Kidney (tissue), 13 donors: ENCODE measurements at regions not wholly inside any gene's neighbourhood (a gene's known extent, or its start where the extent isn't known, plus 50 kb on each side); places are given as distances from the start of the nearest gene placed in this dataset.

Source experiments
- DNase-seq, 5 donors: peaks; one replicate each; pipeline ENCODE4 v3.0.0-alpha.2; 2013 to 2020
- FAIRE-seq: peaks from 2 replicates; lab custom pipeline; 2012; peaks lifted over from hg19 to GRCh38; lab: Jason Lieb, UNC
- H3K27ac ChIP-seq, 2 donors: one replicate each; pipeline ENCODE4 v1.7.0; 2013; ENCODE audit warnings: low read depth in 2 of 2, low read length in 2 of 2, inconsistent platforms in 1 of 2
- H3K27me3 ChIP-seq: one replicate; pipeline ENCODE4 v1.7.1; 2013; ENCODE audit warnings: low read length, inconsistent platforms; ENCODE audit not compliant: control insufficient read depth, insufficient read depth
- H3K36me3 ChIP-seq, 3 donors: one replicate each; pipeline versions ENCODE4 v1.7.0 to v1.7.1; 2013; ENCODE audit warnings: low read length in 3 of 3, control low read depth in 1 of 3, inconsistent platforms in 1 of 3; ENCODE audit not compliant: insufficient read depth in 3 of 3, control insufficient read depth in 2 of 3
- H3K4me1 ChIP-seq, 3 donors: one replicate each; pipeline versions ENCODE4 v1.7.0 to v1.7.1; 2013; ENCODE audit warnings: low read length in 3 of 3, inconsistent platforms in 1 of 3, low read depth in 1 of 3; ENCODE audit not compliant: control insufficient read depth in 2 of 3, insufficient read depth in 2 of 3
- H3K4me3 ChIP-seq, 3 donors: one replicate each; pipeline versions ENCODE4 v1.7.0 to v1.8.1; 2013; ENCODE audit warnings: low read length in 3 of 3, control low read depth in 1 of 3, inconsistent platforms in 1 of 3
- H3K9ac ChIP-seq, 3 donors: one replicate each; pipeline versions ENCODE4 v1.7.0 to v1.7.1; 2013; ENCODE audit warnings: low read length in 3 of 3, control low read depth in 1 of 3, inconsistent platforms in 1 of 3
- H3K9me3 ChIP-seq, 3 donors: one replicate each; pipeline versions ENCODE4 v1.7.0 to v1.7.1; 2013; ENCODE audit warnings: low read length in 3 of 3, control low read depth in 1 of 3, inconsistent platforms in 1 of 3; ENCODE audit not compliant: control insufficient read depth in 2 of 3, insufficient read depth in 1 of 3
- CTCF ChIP-seq: IDR thresholded peaks from 3 replicates; pipeline ENCODE4 v1.5.1; 2012; ENCODE audit warnings: mild to moderate bottlenecking, moderate library complexity, borderline replicate concordance; ENCODE audit not compliant: insufficient read depth; ENCODE audit errors: extremely low read depth
- intact Hi-C: fragments of 100-400 bp; cut with DNase I; formaldehyde crosslinking; loops from one replicate; pipeline ENCODE4 v1.11.1; 2022
- donor health status: control.
- donor health status: control.
- donor health status: control.
- donor health status: control.
- donor health status: control.
- donor health status: DM: yes; HTN: yes; CAD: no.
- donor health status: Normal renal cell carcinoma (clear cell type).

DNA sequence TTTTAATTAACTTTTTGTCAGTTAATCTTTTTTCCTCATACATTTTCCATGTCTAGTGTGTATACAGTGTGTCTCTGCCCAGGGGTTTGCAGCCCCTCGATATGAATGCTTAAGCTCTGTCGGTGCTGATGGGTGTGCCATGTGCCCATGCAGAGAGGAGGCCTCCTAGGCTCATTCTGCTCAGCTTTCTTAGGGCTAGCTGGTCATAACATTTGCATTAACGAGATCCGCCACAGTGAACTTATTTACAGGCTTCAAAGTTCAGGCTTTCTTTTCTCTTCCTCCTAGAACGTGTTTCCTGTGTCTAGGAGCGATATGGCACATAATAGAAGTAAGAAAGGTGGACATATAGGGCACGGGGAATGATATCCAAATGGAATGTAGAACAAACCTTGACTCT is 783.3 kb downstream of the PLCL1 start:
- no peak for TF ChIP-seq CTCF
- H3K36me3 ChIP-seq = no peaks in the 10 kb centered on the region
- DNase-seq (no peak), FAIRE-seq (no peak)
- no peaks in the 10 kb centered on the region for H3K27me3 ChIP-seq
- H3K9me3 ChIP-seq = no peaks in the 10 kb centered on the region
- H3K27ac ChIP-seq = no peak overlapping the region
- H3K4me3 ChIP-seq = no peak overlapping the region
- intact Hi-C loops = no loop called here
- no peak overlapping the region for H3K9ac ChIP-seq
- no peaks in the 10 kb centered on the region for H3K4me1 ChIP-seq

- no peak overlapping the region for H3K27ac ChIP-seq
- TF ChIP-seq CTCF = no peak
- H3K9ac ChIP-seq = no peak overlapping the region
- FAIRE-seq = no peak
- H3K4me3 ChIP-seq = no peak overlapping the region
- DNase-seq = peak in 1 of 5 donors; percentile 22
- intact Hi-C loops = no loop called here
- no peaks in the 10 kb centered on the region for H3K4me1 ChIP-seq
- no peaks in the 10 kb centered on the region for H3K36me3 ChIP-seq
- no peaks in the 10 kb centered on the region for H3K27me3 ChIP-seq
- no peaks in the 10 kb centered on the region for H3K9me3 ChIP-seq
These were observed 782.8 kb downstream of the PLCL1 start for GRCh38 chr2:198587240-198587639.

DNA sequence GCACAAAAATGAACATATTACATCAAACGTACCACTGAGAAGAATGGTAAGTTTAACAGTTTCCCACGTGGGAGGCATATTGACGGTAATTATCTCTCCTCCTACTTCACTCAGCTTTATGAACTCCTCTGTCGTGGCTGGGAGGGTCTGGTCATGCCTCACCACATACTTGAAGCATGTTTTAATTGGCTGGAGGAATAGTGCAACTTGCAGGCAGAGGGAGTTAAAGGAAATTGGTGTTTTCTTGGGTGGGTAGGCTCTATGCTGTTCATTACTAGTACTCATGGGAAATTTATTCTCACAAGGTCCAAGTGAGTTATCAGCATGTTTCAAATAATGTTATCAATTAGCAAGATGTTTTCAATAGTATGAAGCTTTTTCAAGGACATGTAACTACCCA is 767.0 kb downstream of the PLCL1 start:
- H3K27ac ChIP-seq = no peak overlapping the region
- no peak for FAIRE-seq
- no peaks in the 10 kb centered on the region for H3K9me3 ChIP-seq
- no peak overlapping the region for H3K9ac ChIP-seq
- H3K4me1 ChIP-seq = no peaks in the 10 kb centered on the region
- intact Hi-C loops = no loop called here
- no peak overlapping the region for H3K4me3 ChIP-seq
- peak in 3 of 5 donors; percentile 4 to 60 (median 43) for DNase-seq
- no peaks in the 10 kb centered on the region for H3K27me3 ChIP-seq
- no peak for TF ChIP-seq CTCF
- H3K36me3 ChIP-seq = no peaks in the 10 kb centered on the region

- no peak for TF ChIP-seq CTCF
- FAIRE-seq = no peak
These were observed 753.8 kb downstream of the PLCL1 start for GRCh38 chr2:198558176-198558575.

More at GRCh38 chr2:198558176-198558575, 753.8 kb downstream of the PLCL1 start:
- Histone ChIP-seq H3K4me1 (no peaks in the 10 kb centered on the region), H3K27ac (no peak overlapping the region), H3K9ac (no peak overlapping the region), H3K9me3 (peaks cover 0 to 13% (median 0%) of the 10 kb centered on the region in 3 donors), H3K27me3 (no peaks in the 10 kb centered on the region), H3K36me3 (no peaks in the 10 kb centered on the region), H3K4me3 (no peak overlapping the region)
- intact Hi-C loops = no loop called here
- DNase-seq = no peak
